K562 (cell line): ENCODE measurements at regions not wholly inside any gene's neighbourhood (a gene's known extent, or its start where the extent isn't known, plus 50 kb on each side); places are given as distances from the start of the nearest gene placed in this dataset.

ENCODE experiments used
- ATAC-seq: fragments of 200-7000 bp; cut with Tn5 transposase; 3 replicates; pipeline ENCODE4 v1.9.1; 2020; ENCODE audit warnings: moderate library complexity
- BruUV-seq: library from RNA; stranded (reverse); fragments of 400-500 nt; replicated peaks from 2 replicates; lab custom pipeline; 2021; lab: Mats Ljungman, UMichigan
- CTCF ChIA-PET: fragments of 300-600 bp; formaldehyde crosslinking; extraction: SDS; loops from one replicate; lab custom pipeline; 2021; ENCODE audit warnings: low intra/inter-chr PET ratio; lab: Yijun Ruan, JAX
- POLR2A ChIA-PET: fragments of 300-600, 350-650 bp; sonication (Branson Sonifier 250); formaldehyde crosslinking; extraction: SDS; loops from one replicate; lab custom pipeline; 2021; ENCODE audit warnings: antibody characterized with exemption, inconsistent platforms; lab: Yijun Ruan, JAX
- DNase-seq, 4 experiments: peaks; one replicate each; pipeline versions ENCODE4 v3.0.0 to v3.0.0-alpha.2; 2011 to 2018; ENCODE audit warnings: low spot score in 3 of 4, mixed read lengths in 3 of 4; ENCODE audit errors: extremely low read depth in 1 of 4
- FAIRE-seq: peaks from 2 replicates; lab custom pipeline; 2011; peaks lifted over from hg19 to GRCh38; lab: Jason Lieb, UNC
- H2AFZ ChIP-seq: 2 replicates; pipeline ENCODE4 v1.6.0; 2011; ENCODE audit warnings: low read depth, low read length, control low read depth, inconsistent platforms
- H3K27ac ChIP-seq: fragments of 200-600 bp; 3 replicates; pipeline ENCODE4 v1.8.0; 2011; ENCODE audit warnings: low read depth, mild to moderate bottlenecking, control low read depth, inconsistent platforms, low read length, moderate library complexity, mixed read lengths; ENCODE audit errors: extremely low read depth
- H3K27me3 ChIP-seq, 2 experiments: fragments of 300-600 bp in 1 of 2; 2 replicates in 1 of 2; 3 replicates in 1 of 2; pipeline versions ENCODE4 v1.6.0 to v1.8.0; 2011; ENCODE audit warnings: inconsistent platforms in 2 of 2, low read length in 2 of 2, mild to moderate bottlenecking in 1 of 2, mixed read lengths in 1 of 2, moderate library complexity in 1 of 2; ENCODE audit not compliant: control insufficient read depth in 2 of 2, insufficient read depth in 2 of 2
- H3K36me3 ChIP-seq: fragments of 300-600 bp; 3 replicates; pipeline ENCODE4 v1.8.0; 2011; ENCODE audit warnings: mild to moderate bottlenecking, low read length, inconsistent platforms; ENCODE audit not compliant: control insufficient read depth, insufficient read depth
- H3K4me1 ChIP-seq, 2 experiments: fragments of 200-600 bp in 1 of 2; replicated peaks in 1 of 2; 2 replicates in 1 of 2; 3 replicates in 1 of 2; pipeline versions ENCODE4 v1.5.1 to v1.8.0; 2011; ENCODE audit warnings: inconsistent platforms in 2 of 2, low read length in 2 of 2, mild to moderate bottlenecking in 1 of 2, mixed read lengths in 1 of 2, moderate library complexity in 1 of 2; ENCODE audit not compliant: control insufficient read depth in 2 of 2, insufficient read depth in 2 of 2
- H3K4me2 ChIP-seq: 2 replicates; pipeline ENCODE4 v1.6.1; 2011; ENCODE audit warnings: low read length, control low read depth, inconsistent platforms, mixed read lengths; ENCODE audit not compliant: insufficient read depth
- H3K4me3 ChIP-seq: fragments of 200-600 bp; sonication (generic), shearing (Covaris generic); 2 replicates; pipeline ENCODE4 v1.5.1; 2016; ENCODE audit warnings: control low read depth, inconsistent platforms
- H3K79me2 ChIP-seq: fragments of 200-600 bp; 3 replicates; pipeline ENCODE4 v1.8.0; 2011; ENCODE audit warnings: low read length, inconsistent platforms; ENCODE audit not compliant: control insufficient read depth, insufficient read depth
- H3K9ac ChIP-seq, 2 experiments: 2 replicates each; pipeline versions ENCODE4 v1.6.0 to v1.6.1; 2011; ENCODE audit warnings: low read depth in 2 of 2, low read length in 2 of 2, control low read depth in 1 of 2, inconsistent platforms in 1 of 2, mild to moderate bottlenecking in 1 of 2, mixed read lengths in 1 of 2; ENCODE audit not compliant: insufficient read depth in 1 of 2
- H3K9me1 ChIP-seq: one replicate; pipeline ENCODE4 v1.6.0; 2011; ENCODE audit warnings: inconsistent platforms, mild to moderate bottlenecking, low read length, moderate library complexity; ENCODE audit not compliant: control insufficient read depth, insufficient read depth
- H3K9me3 ChIP-seq: replicated peaks from 2 replicates; pipeline ENCODE4 v1.5.1; 2011; ENCODE audit warnings: low read depth, low read length, inconsistent platforms; ENCODE audit not compliant: control insufficient read depth, insufficient read depth
- H4K20me1 ChIP-seq: replicated peaks from 2 replicates; pipeline ENCODE4 v1.6.1; 2011; ENCODE audit warnings: low read length, inconsistent platforms, mixed read lengths; ENCODE audit not compliant: control insufficient read depth, insufficient read depth
- CBFA2T2 ChIP-seq: fragments of 450-650 bp; conservative IDR thresholded peaks from 2 replicates; pipeline ENCODE4 v1.6.1; 2017; ENCODE audit warnings: mild to moderate bottlenecking
- CHD7 ChIP-seq: fragments of 200-600 bp; sonication (generic); IDR thresholded peaks from one replicate; pipeline ENCODE4 v1.6.1; 2012; ENCODE audit warnings: mild to moderate bottlenecking, low read depth, low read length, inconsistent platforms
- CREB5 ChIP-seq: fragments of 250-450 bp; sonication (Bioruptor Pico); IDR thresholded peaks from 2 replicates; pipeline ENCODE4 v1.5.0; 2020; ENCODE audit warnings: mild to moderate bottlenecking
- ID3 ChIP-seq, 2 experiments: fragments of 250-450 bp in 1 of 2; fragments of 450-650 bp in 1 of 2; sonication (Bioruptor Pico) in 1 of 2; IDR thresholded peaks; 2 replicates each; pipeline versions ENCODE4 v1.6.1 to v1.8.0; 2016 to 2021; ENCODE audit warnings: mild to moderate bottlenecking in 2 of 2, moderate library complexity in 2 of 2, missing compliant biosample characterization in 1 of 2, missing genetic modification characterization in 1 of 2
- SRF ChIP-seq, 2 experiments: fragments of 250-450, 450-650 bp in 1 of 2; sonication (Bioruptor Pico) in 1 of 2; sonication (generic) in 1 of 2; formaldehyde crosslinking; IDR thresholded peaks; 2 replicates each; pipeline versions ENCODE4 v1.5.0 to v1.5.1; 2020 to 2022; ENCODE audit warnings: mild to moderate bottlenecking in 1 of 2, missing genetic modification reagents in 1 of 2
- TAF15 ChIP-seq: fragments of 200-400 bp; formaldehyde crosslinking; IDR thresholded peaks from 2 replicates; pipeline ENCODE4 v1.6.1; 2017; ENCODE audit warnings: mild to moderate bottlenecking, low read depth, low read length, moderate library complexity
- WHSC1 ChIP-seq: IDR thresholded peaks from one replicate; pipeline ENCODE4 v1.6.1; 2012; ENCODE audit warnings: low read length, control low read depth, inconsistent platforms
- ZNF253 ChIP-seq: fragments of 250-450 bp; sonication (Bioruptor Pico); conservative IDR thresholded peaks from 2 replicates; pipeline ENCODE4 v1.6.1; 2021; ENCODE audit warnings: mild to moderate bottlenecking
- WGBS: fragments of 100-300 bp; shearing (Covaris generic); methylation state at CpG from one replicate; pipeline ENCODE4 v1.1.6; 2016; ENCODE audit warnings: low coverage, mixed read lengths; ENCODE audit not compliant: insufficient coverage; ENCODE audit errors: missing lambda C conversion rate; 5-methylcytosine and 5-hydroxymethylcytosine counted together
- in situ Hi-C: fragments of 300-500 bp; cut with MboI; formaldehyde crosslinking; loops from 4 replicates; pipeline ENCODE4 v1.15.0; 2018; ENCODE audit warnings: inconsistent platforms, mixed read lengths
- intact Hi-C: fragments of 100-400 bp; cut with micrococcal nuclease; formaldehyde crosslinking; loops from 2 replicates; pipeline ENCODE4 v1.14.2; 2022

GRCh38 chr1:167156466-167156865, 62.6 kb downstream of the STYXL2 start (continued):
- TF ChIP-seq ID3 (CRISPR knock-in tag; IDR thresholded peaks at IDR 0.05) (no peak), ID3 (tag; IDR thresholded peaks at IDR 0.05) (no peak)
- TF ChIP-seq, all 486 proteins: peak for 0

GRCh38 chr1:167157114-167157513, 63.2 kb downstream of the STYXL2 start:
- Histone ChIP-seq H3K9me3 (no peaks in the 10 kb centered on the region), H3K9ac (no peak overlapping the region), H3K4me1 (no peaks in the 10 kb centered on the region), H3K27ac (no peak overlapping the region), H3K4me2 (no peak overlapping the region), H2AFZ (no peak overlapping the region), H4K20me1 (no peaks in the 10 kb centered on the region), H3K4me3 (no peak overlapping the region), H3K9me1 (no peaks in the 10 kb centered on the region), H3K36me3 (no peaks in the 10 kb centered on the region), H3K79me2 (no peaks in the 10 kb centered on the region), H3K27me3 (peaks cover 4 to 21% of the 10 kb centered on the region in 2 experiments; a peak in 3 of 5 replicates)
- WGBS: 9% methylated on average over 2 of the region's 2 CpGs
- CTCF ChIA-PET: no interaction called here
- in situ Hi-C loops (no loop called here), intact Hi-C loops (no loop called here)
- no TSS peak for BruUV-seq
- DNase-seq (no peak), ATAC-seq (no peak), FAIRE-seq (no peak)
- POLR2A ChIA-PET: no interaction called here
- TF ChIP-seq TAF15 (no peak), ZNF253 (CRISPR knock-in tag) (no peak), SRF (CRISPR knock-in tag; IDR thresholded peaks at IDR 0.05) (no peak), CHD7 (no peak), WHSC1 (no peak), CREB5 (CRISPR knock-in tag) (no peak), CBFA2T2 (no peak)
